ENCODE measurements at regions not wholly inside any gene's neighbourhood (a gene's known extent, or its start where the extent isn't known, plus 50 kb on each side); places are given as distances from the start of the nearest gene placed in this dataset.

- no peak overlapping the region for H3K27ac ChIP-seq (ENCODE audit: low read depth, low read length)
- no peak overlapping the region for H3K18ac ChIP-seq (ENCODE audit: extremely low read depth, low read length)
- no peak overlapping the region for H3K9ac ChIP-seq (replicated peaks in 1 of 4; ENCODE audit: extremely low read depth in 1 of 4, low read depth in 3 of 4, low read length in 3 of 4)
- H4K20me1 ChIP-seq (replicated peaks in 1 of 2; ENCODE audit: control insufficient read depth in 1 of 2, insufficient read depth in 2 of 2, low read length in 2 of 2): no peaks in the 10 kb centered on the region
- no peaks in the 10 kb centered on the region for H3K36me3 ChIP-seq (ENCODE audit: control insufficient read depth in 2 of 4, insufficient read depth in 4 of 4, low read length in 3 of 4)
- DNase-seq (ENCODE audit: low read depth in 1 of 2, low spot score in 2 of 2) (peak in 1 of 2 experiments; percentile 31), FAIRE-seq (no peak)
- H4K91ac ChIP-seq (replicated peaks; ENCODE audit: insufficient read length, low read length): no peak overlapping the region
- H3K14ac ChIP-seq (ENCODE audit: insufficient read length): no peak overlapping the region
- no peak overlapping the region for H3K4ac ChIP-seq (replicated peaks; ENCODE audit: insufficient read length, low read depth, low read length)
- no peak overlapping the region for H2BK120ac ChIP-seq (replicated peaks; ENCODE audit: low read depth, low read length)
- no peak overlapping the region for H3K56ac ChIP-seq (replicated peaks; ENCODE audit: insufficient read length, low read depth, low read length)
- H4K8ac ChIP-seq (ENCODE audit: extremely low read depth, insufficient read depth, low read length): no peak overlapping the region
- H3K4me2 ChIP-seq (ENCODE audit: insufficient read depth in 1 of 2, low read depth in 2 of 2, low read length in 2 of 2): no peak overlapping the region
- H2BK5ac ChIP-seq (ENCODE audit: low read depth, low read length): no peak overlapping the region
- POLR2A ChIA-PET (ENCODE audit: partially characterized antibody): no interaction called here
- CTCF ChIA-PET (ENCODE audit: partially characterized antibody): interaction anchor here (2.0 to 2.1 kb wide), 2 partner anchors 75 to 250 kb away, joined by 5 to 8 read pairs; no protein-coding TSS in a partner anchor
- WGBS, 2 experiments (ENCODE audit: extremely low coverage in 1 of 2, insufficient coverage in 1 of 2, insufficient read length in 1 of 2, insufficient replicate concordance in 2 of 2, low coverage in 1 of 2, low lambda C conversion rate in 2 of 2, missing lambda C conversion rate in 1 of 2): 89% methylated on average over 3 of the region's 3 CpGs; no CpG with 5 or more reads in 1 of the 2 experiments
- TF ChIP-seq SUZ12 (IDR thresholded peaks at IDR 0.05; ENCODE audit: low read length) (no peak), TAF1 (IDR thresholded peaks at IDR 0.05; ENCODE audit: low read depth, low read length) (no peak), EP300 (IDR thresholded peaks at IDR 0.05; ENCODE audit: borderline replicate concordance in 1 of 2, low read depth in 2 of 2, low read length in 2 of 2) (no peak), ZNF274 (IDR thresholded peaks at IDR 0.05; ENCODE audit: borderline replicate concordance, extremely low read depth, low read length) (no peak), RBBP5 (IDR thresholded peaks at IDR 0.05; ENCODE audit: borderline replicate concordance, low read depth, low read length) (no peak), BRCA1 (IDR thresholded peaks at IDR 0.05; ENCODE audit: low read depth, low read length) (no peak), BCL11A (IDR thresholded peaks at IDR 0.05; ENCODE audit: low read depth in 2 of 2, low read length in 2 of 2) (no peak), POLR2A (IDR thresholded peaks at IDR 0.05; ENCODE audit: control extremely low read depth in 1 of 2, low read depth in 2 of 2, low read length in 2 of 2) (no peak), SIRT6 (IDR thresholded peaks at IDR 0.05; ENCODE audit: low read length) (no peak), CTCF (IDR thresholded peaks at IDR 0.05; ENCODE audit: control extremely low read depth in 1 of 3, insufficient read depth in 1 of 3, low read depth in 1 of 3, low read length in 3 of 3) (no peak)
- no peaks in the 10 kb centered on the region for H3K79me2 ChIP-seq (ENCODE audit: control insufficient read depth in 1 of 2, insufficient read depth in 2 of 2, low read length in 2 of 2)
- no peaks in the 10 kb centered on the region for H3K79me1 ChIP-seq (ENCODE audit: low read depth, low read length)
- H2AFZ ChIP-seq (ENCODE audit: low read length): no peak overlapping the region
- no peak overlapping the region for H2BK15ac ChIP-seq (ENCODE audit: low read length)
- no peak overlapping the region for H4K5ac ChIP-seq (ENCODE audit: insufficient read length, low read depth, low read length)
- no peaks in the 10 kb centered on the region for H3K9me3 ChIP-seq (ENCODE audit: insufficient read depth in 2 of 2, low read depth in 1 of 2, low read length in 1 of 2)
- no peak overlapping the region for H2BK12ac ChIP-seq (ENCODE audit: low read depth, low read length)
- no peaks in the 10 kb centered on the region for H3K23me2 ChIP-seq (ENCODE audit: low read depth, low read length)
- H3K4me1 ChIP-seq (replicated peaks in 1 of 4; ENCODE audit: control insufficient read depth in 3 of 4, insufficient read depth in 4 of 4, low read length in 3 of 4): no peaks in the 10 kb centered on the region
- H3K23ac ChIP-seq (ENCODE audit: insufficient read length): no peak overlapping the region
- no peak overlapping the region for H2BK20ac ChIP-seq (ENCODE audit: low read length)
- H3K4me3 ChIP-seq (ENCODE audit: extremely low read depth in 1 of 4, insufficient read depth in 2 of 4, low read depth in 3 of 4, low read length in 4 of 4): no peak overlapping the region
- no peak overlapping the region for H2AK5ac ChIP-seq (ENCODE audit: low read depth, low read length)
- H3K27me3 ChIP-seq (replicated peaks in 1 of 4; ENCODE audit: control insufficient read depth in 3 of 4, extremely low read depth in 1 of 4, insufficient read depth in 3 of 4, low read length in 3 of 4): no peaks in the 10 kb centered on the region
Observed at GRCh38 chr9:38163518-38163917, 94.5 kb upstream of the SHB start.

All from H1 (cell line).